DND-41 (cell line): ENCODE measurements at regions not wholly inside any gene's neighbourhood (a gene's known extent, or its start where the extent isn't known, plus 50 kb on each side); places are given as distances from the start of the nearest gene placed in this dataset.

Experiments used
- EZH2 ChIP-seq: IDR thresholded peaks from 3 replicates; pipeline ENCODE4 v1.6.1; 2012; ENCODE audit warnings: borderline replicate concordance, low read depth, mild to moderate bottlenecking, moderate library complexity, low read length, inconsistent platforms; ENCODE audit not compliant: severe bottlenecking
- TF ChIP-seq, protein P1 (sequence below): IDR thresholded peaks from 2 replicates; pipeline ENCODE4 v1.5.1; 2012; ENCODE audit warnings: borderline replicate concordance, low read length, moderate library complexity, mild to moderate bottlenecking; ENCODE audit not compliant: poor library complexity, severe bottlenecking; ENCODE audit errors: extremely low read depth

DNA sequence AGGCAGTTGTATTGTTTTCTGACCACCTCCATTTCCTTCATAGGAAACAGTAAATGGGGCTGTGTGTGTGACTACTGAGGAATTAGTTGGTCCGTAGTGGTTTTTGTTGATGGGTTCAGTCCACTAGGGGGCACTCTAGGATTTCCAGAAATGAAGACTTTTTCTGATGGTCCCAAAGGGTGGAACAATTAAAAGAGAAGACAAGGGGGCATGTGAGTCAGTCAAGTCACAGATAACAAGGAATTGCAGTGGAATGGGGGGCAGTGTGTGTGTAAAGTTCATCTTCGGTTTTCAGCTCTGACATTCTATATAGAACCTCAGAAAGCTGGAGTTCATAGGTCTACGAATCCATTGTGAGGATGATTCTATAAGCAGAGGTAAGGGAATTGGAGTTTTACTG is 186.6 kb upstream of the OR4E1 start:
- TF ChIP-seq, protein P1, sequence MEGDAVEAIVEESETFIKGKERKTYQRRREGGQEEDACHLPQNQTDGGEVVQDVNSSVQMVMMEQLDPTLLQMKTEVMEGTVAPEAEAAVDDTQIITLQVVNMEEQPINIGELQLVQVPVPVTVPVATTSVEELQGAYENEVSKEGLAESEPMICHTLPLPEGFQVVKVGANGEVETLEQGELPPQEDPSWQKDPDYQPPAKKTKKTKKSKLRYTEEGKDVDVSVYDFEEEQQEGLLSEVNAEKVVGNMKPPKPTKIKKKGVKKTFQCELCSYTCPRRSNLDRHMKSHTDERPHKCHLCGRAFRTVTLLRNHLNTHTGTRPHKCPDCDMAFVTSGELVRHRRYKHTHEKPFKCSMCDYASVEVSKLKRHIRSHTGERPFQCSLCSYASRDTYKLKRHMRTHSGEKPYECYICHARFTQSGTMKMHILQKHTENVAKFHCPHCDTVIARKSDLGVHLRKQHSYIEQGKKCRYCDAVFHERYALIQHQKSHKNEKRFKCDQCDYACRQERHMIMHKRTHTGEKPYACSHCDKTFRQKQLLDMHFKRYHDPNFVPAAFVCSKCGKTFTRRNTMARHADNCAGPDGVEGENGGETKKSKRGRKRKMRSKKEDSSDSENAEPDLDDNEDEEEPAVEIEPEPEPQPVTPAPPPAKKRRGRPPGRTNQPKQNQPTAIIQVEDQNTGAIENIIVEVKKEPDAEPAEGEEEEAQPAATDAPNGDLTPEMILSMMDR: peak; percentile 65
- no peak for TF ChIP-seq EZH2
